IMR-90 (cell line): ENCODE measurements at regions not wholly inside any gene's neighbourhood (a gene's known extent, or its start where the extent isn't known, plus 50 kb on each side); places are given as distances from the start of the nearest gene placed in this dataset.

ENCODE experiments used
- ATAC-seq: fragments of 200-7000 bp; cut with Tn5 transposase; 2 replicates; pipeline ENCODE4 v1.9.1; 2020; ENCODE audit warnings: low read depth, mild to moderate bottlenecking, moderate library complexity
- BruUV-seq: library from RNA; stranded (reverse); fragments of 400-500 nt; replicated peaks from 2 replicates; lab custom pipeline; 2021; lab: Mats Ljungman, UMichigan
- CTCF ChIA-PET: fragments of 300-600 bp; formaldehyde crosslinking; extraction: SDS; loops from one replicate; lab custom pipeline; 2021; ENCODE audit warnings: antibody characterized with exemption; lab: Yijun Ruan, JAX
- POLR2A ChIA-PET: fragments of 300-600 bp; sonication (Branson Sonifier 250); formaldehyde crosslinking; loops from one replicate; lab custom pipeline; 2022; ENCODE audit warnings: antibody characterized with exemption; ENCODE audit not compliant: unreplicated experiment; lab: Charles Lee
- DNase-seq: peaks from one replicate; pipeline ENCODE4 v3.0.0; 2013
- H2AFZ ChIP-seq: replicated peaks from 2 replicates; pipeline ENCODE3; 2013; ENCODE audit warnings: low read length, mild to moderate bottlenecking; ENCODE audit not compliant: poor library complexity
- H2AK5ac ChIP-seq: 2 replicates; pipeline ENCODE4 v1.6.1; 2013; ENCODE audit warnings: low read depth, low read length, inconsistent platforms
- H2AK9ac ChIP-seq: replicated peaks from 2 replicates; pipeline ENCODE3; 2013; ENCODE audit warnings: mild to moderate bottlenecking, low read depth, low read length, moderate library complexity; ENCODE audit not compliant: poor library complexity
- H2BK120ac ChIP-seq: 2 replicates; pipeline ENCODE4 v1.6.1; 2013; ENCODE audit warnings: low read depth, low read length, inconsistent platforms
- H2BK15ac ChIP-seq: 3 replicates; pipeline ENCODE4 v1.6.1; 2013; ENCODE audit warnings: low read depth, low read length, inconsistent platforms
- H2BK20ac ChIP-seq: 2 replicates; pipeline ENCODE4 v1.6.1; 2013; ENCODE audit warnings: low read depth, mild to moderate bottlenecking, inconsistent platforms, low read length, moderate library complexity
- H2BK5ac ChIP-seq: 2 replicates; pipeline ENCODE4 v1.6.1; 2013; ENCODE audit warnings: mild to moderate bottlenecking, low read depth, low read length, inconsistent platforms; ENCODE audit not compliant: poor library complexity, severe bottlenecking
- H3K14ac ChIP-seq: replicated peaks from 2 replicates; pipeline ENCODE4 v1.6.1; 2013; ENCODE audit warnings: low read depth, low read length, inconsistent platforms
- H3K18ac ChIP-seq: 2 replicates; pipeline ENCODE4 v1.6.1; 2013; ENCODE audit warnings: low read depth, low read length, control low read depth
- H3K23ac ChIP-seq: 2 replicates; pipeline ENCODE4 v1.6.1; 2013; ENCODE audit warnings: low read depth, low read length, inconsistent platforms
- H3K27ac ChIP-seq: 2 replicates; pipeline ENCODE4 v1.5.1; 2013; ENCODE audit warnings: mild to moderate bottlenecking, control low read depth, low read length; ENCODE audit not compliant: insufficient read depth
- H3K27me3 ChIP-seq: 2 replicates; pipeline ENCODE4 v1.6.1; 2013; ENCODE audit warnings: low read length; ENCODE audit not compliant: control insufficient read depth, insufficient read depth
- H3K36me3 ChIP-seq: 2 replicates; pipeline ENCODE4 v1.6.1; 2013; ENCODE audit warnings: low read length, mixed read lengths; ENCODE audit not compliant: control insufficient read depth, insufficient read depth
- H3K4ac ChIP-seq: 2 replicates; pipeline ENCODE4 v1.6.1; 2013; ENCODE audit warnings: low read depth, low read length, inconsistent platforms
- H3K4me1 ChIP-seq: 2 replicates; pipeline ENCODE4 v1.6.1; 2013; ENCODE audit warnings: low read length, mixed read lengths; ENCODE audit not compliant: control insufficient read depth, insufficient read depth
- H3K4me2 ChIP-seq: 2 replicates; pipeline ENCODE4 v1.6.1; 2013; ENCODE audit warnings: low read depth, mild to moderate bottlenecking, control low read depth, low read length, moderate library complexity
- H3K4me3 ChIP-seq: 2 replicates; pipeline ENCODE4 v1.5.1; 2013; ENCODE audit warnings: low read depth, mild to moderate bottlenecking, control low read depth, low read length, moderate library complexity; ENCODE audit not compliant: insufficient read depth
- H3K56ac ChIP-seq: 2 replicates; pipeline ENCODE4 v1.6.1; 2013; ENCODE audit warnings: low read length, inconsistent platforms; ENCODE audit not compliant: insufficient read depth; ENCODE audit errors: extremely low read depth
- H3K79me1 ChIP-seq, 2 experiments: 2 replicates each; pipeline ENCODE4 v1.6.1; 2013; ENCODE audit warnings: low read length in 2 of 2, inconsistent platforms in 1 of 2, low read depth in 1 of 2
- H3K9ac ChIP-seq: 2 replicates; pipeline ENCODE4 v1.6.1; 2013; ENCODE audit warnings: low read depth, low read length, control low read depth
- H3K9me1 ChIP-seq: 2 replicates; pipeline ENCODE4 v1.6.1; 2013; ENCODE audit warnings: low read length, inconsistent platforms; ENCODE audit not compliant: insufficient read depth
- H3K9me3 ChIP-seq: 2 replicates; pipeline ENCODE4 v1.6.1; 2013; ENCODE audit warnings: low read length; ENCODE audit not compliant: control insufficient read depth, insufficient read depth
- H4K20me1 ChIP-seq: 2 replicates; pipeline ENCODE4 v1.6.1; 2013; ENCODE audit warnings: low read length, inconsistent platforms; ENCODE audit not compliant: insufficient read depth
- H4K5ac ChIP-seq: 2 replicates; pipeline ENCODE4 v1.6.1; 2013; ENCODE audit warnings: mild to moderate bottlenecking, low read depth, low read length, control low read depth
- H4K8ac ChIP-seq, 2 experiments: 2 replicates each; pipeline ENCODE4 v1.6.1; 2013; ENCODE audit warnings: low read depth in 2 of 2, low read length in 2 of 2, control low read depth in 1 of 2, inconsistent platforms in 1 of 2
- H4K91ac ChIP-seq: 2 replicates; pipeline ENCODE4 v1.6.1; 2013; ENCODE audit warnings: low read depth, low read length, inconsistent platforms; ENCODE audit not compliant: insufficient read depth
- CEBPB ChIP-seq: IDR thresholded peaks from 2 replicates; pipeline ENCODE4 v1.6.1; 2012; ENCODE audit warnings: low read depth, low read length, improper control_type of control experiment
- CHD1 ChIP-seq: IDR thresholded peaks from 2 replicates; pipeline ENCODE4 v1.6.1; 2012; ENCODE audit warnings: low read depth, low read length, improper control_type of control experiment
- CTCF ChIP-seq: conservative IDR thresholded peaks from 2 replicates; pipeline ENCODE4 v1.5.1; 2012; ENCODE audit warnings: mild to moderate bottlenecking, low read depth, low read length, improper control_type of control experiment
- MXI1 ChIP-seq: IDR thresholded peaks from 2 replicates; pipeline ENCODE4 v1.6.1; 2012; ENCODE audit warnings: low read depth, mild to moderate bottlenecking, low read length, moderate library complexity, borderline replicate concordance
- NFE2L2 ChIP-seq: fragments of 150-350 bp; IDR thresholded peaks from 2 replicates; pipeline ENCODE4 v1.6.1; 2016; ENCODE audit warnings: low read depth, mild to moderate bottlenecking, low read length
- RFX5 ChIP-seq: IDR thresholded peaks from 2 replicates; pipeline ENCODE4 v1.8.0; 2012; ENCODE audit warnings: low read depth, mild to moderate bottlenecking, low read length, moderate library complexity
- WGBS, 2 experiments: methylation state at CpG; one replicate each; pipeline versions ENCODE4 v1.1.5 to v1.1.7; 2013; ENCODE audit warnings: missing lambda C conversion rate in 2 of 2; ENCODE audit not compliant: insufficient read length in 1 of 2; ENCODE audit errors: extremely low coverage in 2 of 2; 5-methylcytosine and 5-hydroxymethylcytosine counted together
- dilution Hi-C: fragments of 300-500 bp; cut with HindIII; formaldehyde crosslinking; loops from one replicate; pipeline ENCODE4 v1.14.3; 2018; ENCODE audit warnings: low sequenced_read_pairs; ENCODE audit not compliant: unreplicated experiment
- in situ Hi-C: fragments of 300-500 bp; cut with MboI; formaldehyde crosslinking; loops from 3 replicates; pipeline ENCODE4 v1.14.3; 2019; ENCODE audit warnings: low sequenced_read_pairs, inconsistent platforms, mixed read lengths
- intact Hi-C: fragments of 100-400 bp; cut with micrococcal nuclease; formaldehyde crosslinking; loops from 2 replicates; pipeline ENCODE4 v1.10.0; 2022

- Histone ChIP-seq H2BK15ac (no peak overlapping the region), H3K4me3 (no peak overlapping the region), H3K79me1 (no peaks in the 10 kb centered on the region), H3K9ac (no peak overlapping the region), H3K4me1 (no peaks in the 10 kb centered on the region), H3K9me1 (no peaks in the 10 kb centered on the region), H3K18ac (no peak overlapping the region), H4K8ac (no peak overlapping the region), H3K27me3 (no peaks in the 10 kb centered on the region), H2AK5ac (no peak overlapping the region), H3K27ac (no peak overlapping the region), H2BK120ac (no peak overlapping the region), H4K91ac (no peak overlapping the region), H3K4ac (no peak overlapping the region), H3K4me2 (no peak overlapping the region), H3K56ac (no peak overlapping the region), H4K5ac (no peak overlapping the region), H3K23ac (no peak overlapping the region), H2AK9ac (no peak overlapping the region), H3K36me3 (no peaks in the 10 kb centered on the region), H3K14ac (no peak overlapping the region), H3K9me3 (peaks cover 18% of the 10 kb centered on the region), H2AFZ (no peak overlapping the region), H2BK20ac (no peak overlapping the region), H4K20me1 (no peaks in the 10 kb centered on the region), H2BK5ac (no peak overlapping the region)
- no TSS peak for BruUV-seq
- ChIA-PET POLR2A (no interaction called here), CTCF (no interaction called here)
- ATAC-seq (no peak), DNase-seq (no peak)
- TF ChIP-seq CTCF = no peak
- no peak for TF ChIP-seq NFE2L2
- TF ChIP-seq CHD1 = no peak
- no peak for TF ChIP-seq RFX5
- no peak for TF ChIP-seq MXI1
- TF ChIP-seq CEBPB = no peak
- dilution Hi-C loops = no loop called here
- in situ Hi-C loops = no loop called here
- WGBS, 2 experiments = 87% methylated on average over 4 of the region's 13 CpGs; no CpG with 5 or more reads in 1 of the 2 experiments
- intact Hi-C loops = no loop called here
Measured at GRCh38 chr2:4272261-4272858, 569.0 kb downstream of the DCDC2C start.
